SH-SY5Y (cell line): ENCODE measurements at regions not wholly inside any gene's neighbourhood (a gene's known extent, or its start where the extent isn't known, plus 50 kb on each side); places are given as distances from the start of the nearest gene placed in this dataset.

ENCODE experiments used
- GATA2 ChIP-seq: IDR thresholded peaks from 2 replicates; pipeline ENCODE4 v1.6.1; 2011; ENCODE audit warnings: mild to moderate bottlenecking, low read depth, low read length
- GATA3 ChIP-seq: IDR thresholded peaks from 2 replicates; pipeline ENCODE4 v1.6.1; 2011; ENCODE audit warnings: low read depth, mild to moderate bottlenecking, low read length, moderate library complexity

GRCh38 chr3:34145796-34146195 lies 347.4 kb downstream of the PDCD6IP start:
- TF ChIP-seq GATA3 (no peak), GATA2 (no peak)
